22Rv1 (cell line): ENCODE measurements at regions not wholly inside any gene's neighbourhood (a gene's known extent, or its start where the extent isn't known, plus 50 kb on each side); places are given as distances from the start of the nearest gene placed in this dataset.

Experiments
- CTCF ChIP-seq: fragments of 450-650 bp; IDR thresholded peaks from 2 replicates; pipeline ENCODE4 v1.5.1; 2017; ENCODE audit warnings: mild to moderate bottlenecking
- ZFX ChIP-seq: fragments of 450-650 bp; IDR thresholded peaks from 2 replicates; pipeline ENCODE4 v1.6.1; 2017; ENCODE audit warnings: antibody characterized with exemption, borderline replicate concordance

- TF ChIP-seq CTCF (no peak), ZFX (no peak)
Measured at GRCh38 chr7:42735081-42735480, 176.8 kb downstream of the C7orf25 start.
